Heart left ventricle (tissue), 13 donors: ENCODE measurements at regions not wholly inside any gene's neighbourhood (a gene's known extent, or its start where the extent isn't known, plus 50 kb on each side); places are given as distances from the start of the nearest gene placed in this dataset.

Source experiments
- CTCF ChIP-seq, 12 donors: fragments of 200-600 bp; sonication (generic) in 4 of 12; IDR thresholded peaks; one replicate each; pipeline versions ENCODE4 v1.5.0 to v1.8.0; 2018 to 2022; ENCODE audit warnings: antibody characterized with exemption in 12 of 12, mild to moderate bottlenecking in 5 of 12
- POLR2A ChIP-seq, 2 donors: fragments of 450-650 bp; IDR thresholded peaks; one replicate each; pipeline ENCODE4 v1.6.1; 2017; ENCODE audit warnings: antibody characterized with exemption in 2 of 2, mild to moderate bottlenecking in 2 of 2, moderate library complexity in 2 of 2
- donor health status: ischemic (EF 13 %, LVEDD 7.1; RV severe dilation, severe dysfunction).
- donor health status: DM: no; HTN: yes; CAD: no.
- donor health status: DM: no; HTN: no; CAD: no.
- donor health status: ischemic (EF 25% LVEDD 6.9; RV normal size, moderate dysfunction).
- donor health status: ischemic (EF 25% LVEDD 5.7; RV mildly dilated, moderate dysfunction).
- donor health status: ischemic (EF 35%, LVEDD 5.7; RV mildly dilated, moderate dysfunction).
- donor health status: nonischemic (EF 11% LVEDD 7.7; RV severe dilation, severe dysfunction).
- donor health status: DM: yes; HTN: yes; CAD: no.
- donor health status: PGD.
- donor health status: ischemic (EF 29% LVEDD 5.4; RV normal size, mild dysfunction).
- donor health status: nonischemic (EF 23%, LVEDD 6.1; RV moderate dilation, normal function).

- TF ChIP-seq CTCF (IDR thresholded peaks at IDR 0.05) (no peak), POLR2A (IDR thresholded peaks at IDR 0.05) (no peak)
Observed at GRCh38 chr3:1907911-1908310, 190.8 kb upstream of the CNTN4 start.
